ENCODE measurements at regions not wholly inside any gene's neighbourhood (a gene's known extent, or its start where the extent isn't known, plus 50 kb on each side); places are given as distances from the start of the nearest gene placed in this dataset.

DNA sequence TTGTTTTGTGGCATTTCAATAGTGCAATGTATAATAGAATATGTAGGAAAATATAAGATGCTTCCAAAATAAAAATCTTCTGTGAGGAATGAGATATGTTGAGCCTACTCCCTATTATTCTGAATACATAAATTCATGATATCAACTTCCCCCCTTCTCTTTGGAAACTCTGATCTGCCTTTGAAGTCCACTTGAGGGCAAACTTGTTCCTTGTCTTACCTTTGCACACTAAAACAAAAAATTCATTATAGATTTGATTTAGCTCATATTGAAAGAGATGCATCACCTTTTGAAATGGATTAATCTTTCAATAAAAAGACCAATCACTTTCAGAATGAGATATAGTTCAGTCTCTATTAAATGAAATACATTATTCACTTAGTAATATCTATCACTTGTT is 580.7 kb upstream of the ADGRL4 start:
- DNase-seq, result no peak
- Mint-ChIP-seq H3K36me3 (ENCODE audit: low read depth) (no peaks in the 10 kb centered on the region), H3K4me3 (no peak overlapping the region), H3K9me3 (peaks cover 2% of the 10 kb centered on the region), H3K27me3 (ENCODE audit: low read depth) (no peaks in the 10 kb centered on the region), H3K4me1 (ENCODE audit: low read depth) (no peaks in the 10 kb centered on the region), H3K27ac (no peak overlapping the region)
- intact Hi-C loops (cut with micrococcal nuclease), result no loop called here
- CTCF ChIA-PET, result no interaction called here

GRCh38 chr1:79585801-79586200 is 579.3 kb upstream of the ADGRL4 start:
- CTCF ChIA-PET, result no interaction called here
- H3K4me3 Mint-ChIP-seq, result no peak overlapping the region
- no peak overlapping the region for H3K27ac Mint-ChIP-seq
- intact Hi-C loops (cut with micrococcal nuclease), result no loop called here
- no peaks in the 10 kb centered on the region for H3K4me1 Mint-ChIP-seq (ENCODE audit: low read depth)
- H3K9me3 Mint-ChIP-seq, result peaks cover 2% of the 10 kb centered on the region
- H3K27me3 Mint-ChIP-seq (ENCODE audit: low read depth), result no peaks in the 10 kb centered on the region
- DNase-seq, result no peak
- no peaks in the 10 kb centered on the region for H3K36me3 Mint-ChIP-seq (ENCODE audit: low read depth)

- intact Hi-C loops (cut with micrococcal nuclease), result no loop called here
- Mint-ChIP-seq H3K36me3 (ENCODE audit: low read depth) (no peaks in the 10 kb centered on the region), H3K4me3 (no peak overlapping the region), H3K4me1 (ENCODE audit: low read depth) (no peaks in the 10 kb centered on the region), H3K27me3 (ENCODE audit: low read depth) (no peaks in the 10 kb centered on the region), H3K27ac (no peak overlapping the region), H3K9me3 (no peaks in the 10 kb centered on the region)
- CTCF ChIA-PET, result no interaction called here
- DNase-seq, result no peak
Measured at GRCh38 chr1:79575424-79575823, 568.9 kb upstream of the ADGRL4 start.

DNA sequence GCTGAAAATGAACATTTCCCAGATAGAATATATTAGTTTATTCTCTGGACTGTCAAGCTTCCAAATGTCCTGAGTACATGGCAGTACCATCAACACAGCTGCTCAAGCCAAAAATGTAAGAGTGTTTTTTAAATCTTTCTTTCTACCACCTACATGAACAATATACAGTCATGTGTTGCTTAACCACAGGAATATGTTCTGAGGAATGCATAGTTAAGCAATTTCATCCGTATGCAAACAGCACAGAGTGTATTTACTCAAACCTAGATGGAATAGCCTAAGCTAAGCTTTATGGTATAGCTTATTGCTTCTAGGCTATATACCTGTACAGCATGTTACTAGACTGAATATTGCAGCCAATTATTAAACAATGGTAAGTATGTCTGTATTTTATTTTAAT is 561.9 kb upstream of the ADGRL4 start:
- no peaks in the 10 kb centered on the region for H3K36me3 Mint-ChIP-seq (ENCODE audit: low read depth)

GRCh38 chr1:79561521-79561978 is 555.0 kb upstream of the ADGRL4 start:
- Mint-ChIP-seq H3K36me3 (ENCODE audit: low read depth) (no peaks in the 10 kb centered on the region), H3K4me3 (no peak overlapping the region), H3K27ac (no peak overlapping the region), H3K9me3 (peaks cover 6% of the 10 kb centered on the region), H3K27me3 (ENCODE audit: low read depth) (no peaks in the 10 kb centered on the region), H3K4me1 (ENCODE audit: low read depth) (no peaks in the 10 kb centered on the region)
- intact Hi-C loops (cut with micrococcal nuclease), result no loop called here
- DNase-seq, result no peak
- CTCF ChIA-PET, result no interaction called here

More for the DNA sequence above, 561.9 kb upstream of the ADGRL4 start:
- Mint-ChIP-seq H3K4me1 (ENCODE audit: low read depth) (no peaks in the 10 kb centered on the region), H3K4me3 (no peak overlapping the region), H3K9me3 (peaks cover 3% of the 10 kb centered on the region), H3K27me3 (ENCODE audit: low read depth) (no peaks in the 10 kb centered on the region), H3K27ac (no peak overlapping the region)
- CTCF ChIA-PET, result no interaction called here
- DNase-seq, result no peak
- intact Hi-C loops (cut with micrococcal nuclease), result no loop called here

- no peak overlapping the region for H3K4me3 Mint-ChIP-seq
- H3K4me1 Mint-ChIP-seq (ENCODE audit: low read depth), result no peaks in the 10 kb centered on the region
- no peaks in the 10 kb centered on the region for H3K36me3 Mint-ChIP-seq (ENCODE audit: low read depth)
- no peak for DNase-seq
- H3K27me3 Mint-ChIP-seq (ENCODE audit: low read depth), result no peaks in the 10 kb centered on the region
- CTCF ChIA-PET, result no interaction called here
- intact Hi-C loops (cut with micrococcal nuclease), result loop anchor here (5.0 kb wide), 1 partner anchor 1626 kb away; no protein-coding TSS in a partner anchor
- no peak overlapping the region for H3K27ac Mint-ChIP-seq
- no peaks in the 10 kb centered on the region for H3K9me3 Mint-ChIP-seq
Measured at GRCh38 chr1:79556189-79556588, 549.7 kb upstream of the ADGRL4 start.

DNA sequence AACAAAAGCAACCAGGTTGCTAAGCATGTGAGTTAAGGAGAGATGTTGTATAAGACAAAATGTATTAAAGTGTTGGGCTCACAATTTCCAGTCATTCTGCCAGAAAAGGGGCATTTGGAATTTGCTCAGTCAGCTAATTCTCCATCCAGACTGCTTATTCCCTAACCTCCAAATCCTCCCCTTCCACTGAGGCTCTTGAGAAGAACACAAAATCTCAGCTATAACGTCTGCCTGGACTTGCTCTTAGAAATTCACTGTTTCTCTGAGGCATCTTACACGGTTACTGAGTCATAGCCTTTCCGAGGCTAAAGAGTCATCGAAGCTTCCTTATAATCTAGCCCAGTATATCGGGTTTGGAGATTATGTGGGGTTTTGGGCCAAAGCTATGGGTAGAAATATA is 548.2 kb upstream of the ADGRL4 start:
- Mint-ChIP-seq H3K4me1 (ENCODE audit: low read depth) (no peaks in the 10 kb centered on the region), H3K36me3 (ENCODE audit: low read depth) (no peaks in the 10 kb centered on the region), H3K4me3 (no peak overlapping the region), H3K9me3 (no peaks in the 10 kb centered on the region), H3K27ac (no peak overlapping the region), H3K27me3 (ENCODE audit: low read depth) (no peaks in the 10 kb centered on the region)
- no peak for DNase-seq
- intact Hi-C loops (cut with micrococcal nuclease), result loop anchor here (5.0 kb wide), 1 partner anchor 1628 kb away; no protein-coding TSS in a partner anchor
- CTCF ChIA-PET, result no interaction called here

GRCh38 chr1:79551321-79551720 is 544.8 kb upstream of the ADGRL4 start:
- Mint-ChIP-seq H3K27ac (no peak overlapping the region), H3K36me3 (ENCODE audit: low read depth) (no peaks in the 10 kb centered on the region)
- DNase-seq, result no peak

DNA sequence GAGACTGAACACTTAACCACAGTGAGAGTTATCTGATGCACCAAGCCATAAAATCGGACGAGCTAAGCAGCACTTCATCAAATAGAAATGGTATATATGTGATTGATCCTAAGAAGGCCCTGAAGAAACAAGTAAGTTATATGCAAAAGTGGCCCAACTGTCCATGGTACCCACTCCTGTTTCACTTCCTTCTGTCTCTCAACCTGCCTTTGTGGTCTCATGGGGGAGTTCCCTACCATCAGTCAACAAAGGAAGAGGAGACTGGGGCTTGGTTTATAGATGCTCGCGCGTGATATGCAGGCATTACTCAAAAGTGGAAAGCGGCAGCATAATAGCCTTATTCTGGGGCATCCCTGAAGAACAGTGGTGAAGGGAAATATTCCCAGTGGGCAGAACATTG is 543.9 kb upstream of the ADGRL4 start:
- H3K27ac Mint-ChIP-seq, result no peak overlapping the region

More at GRCh38 chr1:79551321-79551720, 544.8 kb upstream of the ADGRL4 start:
- Mint-ChIP-seq H3K27me3 (ENCODE audit: low read depth) (no peaks in the 10 kb centered on the region), H3K4me1 (ENCODE audit: low read depth) (no peaks in the 10 kb centered on the region), H3K4me3 (no peak overlapping the region), H3K9me3 (no peaks in the 10 kb centered on the region)
- intact Hi-C loops (cut with micrococcal nuclease), result no loop called here
- CTCF ChIA-PET, result no interaction called here

GRCh38 chr1:79549201-79549600 is 542.7 kb upstream of the ADGRL4 start:
- Mint-ChIP-seq H3K36me3 (ENCODE audit: low read depth) (no peaks in the 10 kb centered on the region), H3K4me1 (ENCODE audit: low read depth) (no peaks in the 10 kb centered on the region), H3K4me3 (no peak overlapping the region), H3K9me3 (no peaks in the 10 kb centered on the region), H3K27ac (no peak overlapping the region), H3K27me3 (ENCODE audit: low read depth) (no peaks in the 10 kb centered on the region)
- intact Hi-C loops (cut with micrococcal nuclease), result no loop called here
- no peak for DNase-seq
- CTCF ChIA-PET, result interaction anchor here (0.6 kb wide), 1 partner anchor 1170 kb away, joined by 4 read pairs; no protein-coding TSS in a partner anchor

More for the DNA sequence above, 543.9 kb upstream of the ADGRL4 start:
- DNase-seq, result no peak
- intact Hi-C loops (cut with micrococcal nuclease), result no loop called here
- Mint-ChIP-seq H3K36me3 (ENCODE audit: low read depth) (no peaks in the 10 kb centered on the region), H3K27me3 (ENCODE audit: low read depth) (no peaks in the 10 kb centered on the region), H3K4me1 (ENCODE audit: low read depth) (no peaks in the 10 kb centered on the region), H3K9me3 (no peaks in the 10 kb centered on the region), H3K4me3 (no peak overlapping the region)
- CTCF ChIA-PET, result no interaction called here

GRCh38 chr1:79547514-79547913 is 541.0 kb upstream of the ADGRL4 start:
- DNase-seq, result no peak
- Mint-ChIP-seq H3K27me3 (ENCODE audit: low read depth) (no peaks in the 10 kb centered on the region), H3K27ac (no peak overlapping the region), H3K36me3 (ENCODE audit: low read depth) (no peaks in the 10 kb centered on the region), H3K4me1 (ENCODE audit: low read depth) (no peaks in the 10 kb centered on the region), H3K4me3 (no peak overlapping the region), H3K9me3 (no peaks in the 10 kb centered on the region)
- intact Hi-C loops (cut with micrococcal nuclease), result no loop called here
- CTCF ChIA-PET, result no interaction called here

- Mint-ChIP-seq H3K36me3 (ENCODE audit: low read depth) (no peaks in the 10 kb centered on the region), H3K4me1 (ENCODE audit: low read depth) (no peaks in the 10 kb centered on the region), H3K9me3 (no peaks in the 10 kb centered on the region), H3K27me3 (ENCODE audit: low read depth) (no peaks in the 10 kb centered on the region), H3K4me3 (no peak overlapping the region), H3K27ac (no peak overlapping the region)
- CTCF ChIA-PET, result no interaction called here
- intact Hi-C loops (cut with micrococcal nuclease), result no loop called here
- DNase-seq, result no peak
Measured at GRCh38 chr1:79543394-79543793, 536.9 kb upstream of the ADGRL4 start.

DNA sequence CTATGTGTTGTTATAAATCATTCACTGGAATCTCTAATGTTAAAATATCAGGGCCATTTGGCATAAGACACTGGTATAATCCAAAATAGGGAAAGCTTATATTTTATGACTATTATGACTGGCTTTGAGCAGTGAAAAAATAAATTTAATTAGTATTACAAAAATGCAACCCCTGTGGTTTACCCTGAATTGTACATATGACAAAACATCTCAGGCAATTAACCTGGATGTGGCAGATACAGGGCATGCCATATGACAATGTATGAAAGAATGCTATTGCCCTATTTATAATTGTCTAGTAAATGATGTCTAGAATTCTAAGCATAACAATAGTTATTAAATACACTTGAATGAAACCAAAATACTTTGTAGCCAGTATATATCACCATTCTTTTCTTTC is 532.5 kb upstream of the ADGRL4 start:
- DNase-seq, result no peak
- no peaks in the 10 kb centered on the region for H3K36me3 Mint-ChIP-seq (ENCODE audit: low read depth)
- H3K4me1 Mint-ChIP-seq (ENCODE audit: low read depth), result no peaks in the 10 kb centered on the region
- intact Hi-C loops (cut with micrococcal nuclease), result no loop called here
- CTCF ChIA-PET, result no interaction called here
- no peak overlapping the region for H3K4me3 Mint-ChIP-seq
- no peak overlapping the region for H3K27ac Mint-ChIP-seq
- H3K9me3 Mint-ChIP-seq, result no peaks in the 10 kb centered on the region
- H3K27me3 Mint-ChIP-seq (ENCODE audit: low read depth), result no peaks in the 10 kb centered on the region

DNA sequence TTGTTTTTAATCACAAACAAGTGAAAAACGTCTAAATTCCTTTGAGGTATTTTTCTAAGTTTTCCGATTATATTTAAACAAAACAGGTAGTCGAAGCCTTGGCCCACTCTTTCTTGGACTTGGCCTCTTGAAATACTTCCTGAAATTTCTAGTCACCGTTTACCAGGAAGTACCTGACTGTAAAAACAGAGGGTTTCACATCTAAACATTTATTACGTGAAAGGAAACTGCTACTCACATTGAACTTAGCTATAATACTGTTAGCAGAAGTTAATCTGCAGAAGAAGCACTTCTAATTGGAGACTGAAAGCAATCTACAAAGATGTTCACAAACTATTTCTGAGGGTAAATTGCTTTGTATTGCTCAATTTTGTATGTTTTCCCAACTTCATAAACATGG is 526.0 kb upstream of the ADGRL4 start:
- H3K4me3 Mint-ChIP-seq, result no peak overlapping the region
- no peaks in the 10 kb centered on the region for H3K36me3 Mint-ChIP-seq (ENCODE audit: low read depth)
- CTCF ChIA-PET, result no interaction called here
- H3K27ac Mint-ChIP-seq, result no peak overlapping the region
- no peaks in the 10 kb centered on the region for H3K4me1 Mint-ChIP-seq (ENCODE audit: low read depth)
- DNase-seq, result no peak
- no peaks in the 10 kb centered on the region for H3K9me3 Mint-ChIP-seq
- intact Hi-C loops (cut with micrococcal nuclease), result no loop called here
- H3K27me3 Mint-ChIP-seq (ENCODE audit: low read depth), result no peaks in the 10 kb centered on the region
